GM18867 (cell line): ENCODE measurements at regions not wholly inside any gene's neighbourhood (a gene's known extent, or its start where the extent isn't known, plus 50 kb on each side); places are given as distances from the start of the nearest gene placed in this dataset.
"Not testable (repeated sequence)": the region's sequence is repeated elsewhere in the genome, so short reads cannot be mapped to it uniquely, and the experiment has no call there.

Experiments used
- ATAC-seq: cut with Tn5 transposase; IDR thresholded peaks from one replicate; pipeline ENCODE4 v1.9.1; 2021; ENCODE audit warnings: mild to moderate bottlenecking, moderate library complexity; ENCODE audit not compliant: unreplicated experiment

- no peak for ATAC-seq
Observed at GRCh38 chr7:85815526-85815925, 628.7 kb upstream of the SEMA3D start.

DNA sequence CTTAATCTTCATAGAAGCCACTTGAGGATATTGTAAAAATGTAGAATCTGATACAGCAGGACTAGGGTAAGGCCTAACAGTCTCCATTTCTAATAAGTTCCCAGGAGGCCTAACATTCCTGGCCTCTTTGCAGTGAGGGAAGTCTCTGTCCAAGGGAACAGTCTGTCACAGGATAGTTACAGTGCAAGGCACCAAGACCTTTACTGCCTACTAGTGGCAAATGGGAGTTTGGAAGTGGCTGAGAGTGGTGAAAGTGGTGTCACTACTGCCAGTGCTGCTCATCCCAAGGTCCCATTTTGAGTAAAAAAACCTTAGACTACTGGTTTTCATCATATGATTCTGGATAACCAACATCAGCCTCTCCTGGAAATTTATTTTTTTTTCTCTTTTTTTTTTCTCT, 619.5 kb upstream of the SEMA3D start:
- ATAC-seq, result no peak

GRCh38 chr7:85805656-85806055, 618.8 kb upstream of the SEMA3D start:
- ATAC-seq, result no peak

GRCh38 chr7:85805249-85805648, 618.4 kb upstream of the SEMA3D start:
- ATAC-seq, result no peak

DNA sequence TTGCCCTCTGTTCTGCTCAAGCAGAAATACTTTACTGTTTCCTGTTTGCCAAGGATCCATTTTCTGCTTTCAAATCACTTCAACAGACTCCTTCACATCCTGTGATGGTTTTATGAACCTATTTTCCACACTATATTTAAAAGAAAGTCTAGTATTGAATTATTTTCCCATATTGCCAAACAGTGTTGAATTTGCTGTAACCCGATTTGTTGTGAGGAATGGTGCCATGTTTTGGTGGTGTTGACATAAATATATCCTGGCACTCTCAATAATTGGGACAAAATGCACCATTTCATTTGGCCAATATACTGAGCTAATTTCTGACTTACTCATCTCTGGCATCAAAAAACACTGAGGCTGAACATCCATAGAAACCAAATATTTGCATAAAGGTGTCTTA, 615.4 kb upstream of the SEMA3D start:
- ATAC-seq, result no peak

- no peak for ATAC-seq
Observed at GRCh38 chr7:85796956-85797355, 610.1 kb upstream of the SEMA3D start.

- not testable (repeated sequence) for ATAC-seq
Observed at GRCh38 chr7:85791098-85791497, 604.2 kb upstream of the SEMA3D start.

DNA sequence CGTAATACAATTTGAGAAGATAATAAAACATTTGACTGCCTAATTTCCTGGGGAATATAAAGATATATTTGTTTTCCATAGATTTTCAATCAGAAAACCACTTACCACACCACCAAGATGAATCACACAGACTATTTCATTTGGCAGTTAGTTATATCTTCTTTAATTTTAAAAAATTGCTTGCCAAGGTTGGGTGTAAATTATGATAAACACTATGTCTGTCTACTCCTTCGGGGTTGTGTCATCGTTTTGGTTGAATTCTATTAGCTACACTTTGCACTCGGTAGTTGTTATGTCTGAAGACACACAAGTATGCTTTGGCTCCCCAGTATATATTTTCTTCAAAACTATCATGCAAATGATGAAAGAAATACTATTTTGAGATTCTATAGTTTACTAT, 594.8 kb upstream of the SEMA3D start:
- no peak for ATAC-seq

GRCh38 chr7:85776691-85777345, 590.0 kb upstream of the SEMA3D start:
- ATAC-seq, result no peak

GRCh38 chr7:85775431-85775830, 588.6 kb upstream of the SEMA3D start:
- no peak for ATAC-seq

GRCh38 chr7:85774986-85775385, 588.1 kb upstream of the SEMA3D start:
- no peak for ATAC-seq

DNA sequence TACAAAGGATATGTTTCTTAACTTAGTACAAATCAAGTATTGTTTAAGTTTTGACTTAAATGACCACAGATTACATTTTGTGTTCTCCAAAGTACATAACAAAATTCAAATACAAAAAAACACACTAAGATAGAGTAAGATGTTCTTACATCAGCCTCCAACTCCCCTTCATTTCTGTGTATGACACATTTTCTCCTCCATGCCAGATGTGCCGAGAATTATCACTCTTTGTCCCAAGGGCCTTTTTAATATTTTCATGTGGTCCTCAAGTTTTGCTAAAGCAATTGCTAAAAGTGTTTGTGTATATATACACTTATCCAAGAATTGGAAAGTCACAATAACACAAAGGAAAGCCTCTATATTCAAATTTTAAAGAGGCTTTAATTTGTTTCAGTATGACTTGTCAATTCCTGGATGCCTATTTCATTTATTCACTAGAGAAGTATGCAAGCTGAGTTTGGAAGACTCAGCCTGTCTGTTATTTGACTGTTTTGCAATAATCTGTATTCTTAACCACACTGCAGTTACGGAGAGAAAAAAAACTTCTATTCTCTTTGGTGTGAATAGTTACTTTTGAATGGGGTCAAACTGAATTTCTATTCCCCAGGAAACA, 586.4 kb upstream of the SEMA3D start:
- no peak for ATAC-seq

DNA sequence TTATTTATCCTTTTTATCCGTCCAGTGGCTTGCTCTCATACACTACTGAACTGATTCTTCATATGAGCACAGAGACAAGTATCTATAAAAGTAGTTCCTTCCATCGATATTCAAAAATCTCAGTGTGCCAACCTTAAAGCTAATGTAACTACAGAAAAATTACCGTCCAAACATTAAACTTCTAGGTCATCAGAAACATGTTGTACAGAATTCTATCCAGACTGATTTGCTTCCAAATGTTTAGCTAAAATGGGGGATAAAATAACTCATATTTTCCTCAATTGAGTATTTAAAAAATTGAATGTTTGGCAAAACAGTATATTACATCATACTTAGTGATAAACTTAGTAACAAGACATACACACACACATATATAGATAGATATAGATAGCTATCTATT, 584.7 kb upstream of the SEMA3D start:
- ATAC-seq, result no peak

GRCh38 chr7:85770332-85770731, 583.5 kb upstream of the SEMA3D start:
- ATAC-seq, result no peak

DNA sequence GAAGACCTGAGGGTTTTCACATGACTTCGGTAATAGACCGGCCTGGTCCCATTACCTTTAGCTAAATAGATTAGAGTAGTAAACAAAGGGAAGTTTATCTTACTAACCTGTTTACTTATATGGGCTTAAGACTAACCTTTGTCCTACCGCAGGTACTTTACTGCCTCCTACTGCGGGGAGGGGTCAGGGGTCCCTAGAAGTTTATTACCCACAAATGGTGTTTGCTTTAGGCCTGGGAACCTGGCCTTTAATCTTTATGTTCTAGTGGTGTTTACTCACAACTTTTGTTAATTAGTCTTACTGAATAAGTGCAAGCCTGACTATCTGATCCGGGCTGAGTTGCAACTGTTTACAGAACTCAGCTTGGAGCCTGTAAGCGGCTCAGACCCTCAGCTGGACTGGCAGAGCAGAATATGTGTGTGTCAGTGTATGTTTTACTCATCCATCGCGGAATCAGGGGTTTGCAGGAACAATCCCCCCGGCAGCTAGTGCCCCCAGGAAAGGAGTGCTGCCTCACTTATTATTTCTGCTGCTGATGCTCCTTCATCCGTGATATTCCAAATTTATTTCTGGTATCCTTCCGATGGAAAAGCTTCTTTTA, 578.9 kb upstream of the SEMA3D start:
- ATAC-seq, result no peak

DNA sequence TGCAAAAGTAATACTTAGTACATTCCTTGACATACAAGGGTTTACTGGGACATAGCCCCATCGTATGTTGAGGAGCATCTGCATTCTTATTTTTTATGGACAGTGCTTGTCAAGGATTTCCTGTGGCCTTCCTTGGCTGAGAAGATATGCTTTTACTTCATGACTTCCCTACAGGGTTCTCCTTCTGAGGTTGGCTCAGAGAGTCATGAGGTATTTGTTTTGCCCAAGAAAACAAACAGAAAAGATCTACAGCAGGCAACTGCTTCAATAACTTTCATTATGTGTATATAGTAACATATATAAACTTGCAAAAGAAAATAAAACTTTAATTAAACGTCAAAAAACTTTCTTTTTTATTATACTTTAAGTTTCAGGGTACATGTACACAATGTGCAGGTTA, 577.2 kb upstream of the SEMA3D start:
- ATAC-seq, result no peak

DNA sequence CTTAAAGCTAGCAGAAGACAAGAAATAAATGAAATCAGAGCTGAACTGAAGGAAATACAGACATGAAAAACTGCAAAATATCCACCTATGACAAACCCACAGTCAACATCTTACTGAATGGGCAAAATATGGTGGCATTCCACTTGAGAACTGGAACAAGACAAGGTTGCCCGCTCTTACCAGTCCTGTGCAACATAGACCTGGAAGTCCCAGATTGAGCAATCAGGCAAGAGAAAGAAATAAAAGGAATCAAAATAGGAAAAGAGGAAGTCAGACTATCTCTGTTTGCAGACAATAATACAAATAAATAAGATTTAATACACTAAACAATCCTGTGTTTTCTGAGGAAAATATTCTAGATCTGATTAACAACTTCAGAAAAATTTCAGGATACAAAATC, 570.5 kb upstream of the SEMA3D start:
- ATAC-seq, result no peak

- peak; percentile 95 for ATAC-seq
Observed at GRCh38 chr7:85750454-85750949, 563.6 kb upstream of the SEMA3D start.

DNA sequence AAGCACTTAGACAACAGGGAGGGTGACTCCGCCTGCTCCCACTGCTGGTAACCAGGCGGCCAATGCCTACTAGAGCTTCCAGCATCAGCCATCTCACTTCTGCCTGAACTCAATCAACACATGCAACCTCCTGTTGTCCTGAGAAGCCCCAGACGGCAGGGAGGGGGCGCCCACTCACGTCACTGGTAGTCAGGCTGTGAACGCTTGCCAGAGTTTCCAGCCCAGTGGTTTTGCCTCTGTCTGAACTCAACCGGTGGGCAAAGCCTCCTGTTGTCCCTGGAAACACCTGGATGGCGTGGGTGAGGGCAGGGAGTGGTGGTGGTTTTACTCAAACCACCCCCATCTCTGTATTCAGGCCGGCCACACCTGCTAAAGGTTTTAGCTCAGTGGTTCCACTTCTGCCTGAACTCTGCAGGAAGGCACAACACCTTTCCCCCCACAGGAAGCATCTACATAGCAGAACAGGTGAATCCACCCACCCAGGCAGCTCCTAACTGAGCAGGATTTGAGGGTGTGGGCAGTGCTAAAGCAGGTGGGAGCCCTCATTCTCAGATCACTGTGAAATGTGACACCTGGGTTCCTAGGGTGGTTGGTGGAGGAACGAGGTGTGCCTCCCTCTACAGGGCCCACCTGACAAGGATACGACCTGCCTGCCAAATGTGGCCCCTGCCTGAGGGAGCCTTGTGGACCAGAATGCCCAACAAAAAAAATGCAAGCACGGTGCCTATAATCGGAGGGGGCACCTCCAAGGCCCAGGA, 563.0 kb upstream of the SEMA3D start:
- peak; percentile 34 for ATAC-seq

DNA sequence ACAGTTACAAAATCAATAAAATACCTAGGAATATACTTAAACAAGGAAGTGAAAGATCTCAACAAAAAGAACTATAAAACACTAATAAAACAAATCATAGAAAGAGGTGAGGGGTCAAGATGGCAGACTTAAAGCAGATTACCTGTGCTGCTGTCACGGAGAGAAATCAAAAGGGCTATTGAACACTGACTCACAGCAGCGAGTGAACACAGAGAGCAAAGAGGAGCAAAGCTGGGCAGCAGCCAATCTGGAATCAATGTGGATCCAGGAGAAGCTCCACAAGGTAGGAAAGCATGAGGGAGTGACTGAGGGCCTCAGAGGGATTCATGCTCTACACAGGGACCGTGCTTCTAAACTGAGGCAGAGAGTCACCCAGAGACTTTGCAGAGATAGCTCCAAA, 562.0 kb upstream of the SEMA3D start:
- ATAC-seq, result no peak

- ATAC-seq, result no peak
Observed at GRCh38 chr7:85737426-85737825, 550.6 kb upstream of the SEMA3D start.

DNA sequence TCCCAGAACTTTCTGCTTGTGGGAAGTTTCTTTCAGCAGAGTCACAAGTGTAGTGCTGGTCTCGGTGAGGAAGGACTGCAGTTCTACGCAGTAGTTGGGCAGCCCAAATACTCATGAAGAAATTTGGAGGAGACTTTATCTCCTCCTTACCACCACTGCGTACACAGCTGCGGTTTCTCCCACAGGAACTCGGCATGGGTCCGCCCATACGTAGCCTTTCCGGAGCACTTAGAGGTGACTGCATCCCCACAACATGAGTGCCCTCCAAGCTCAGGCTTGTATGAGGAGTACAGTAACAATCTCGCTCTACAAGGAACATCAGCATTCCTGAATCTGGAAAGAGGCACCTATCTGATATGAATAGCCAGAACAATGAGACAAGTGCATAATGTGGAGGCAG, 549.2 kb upstream of the SEMA3D start:
- no peak for ATAC-seq
